CD4-positive, alpha-beta T cell treated with Interleukin-15 for 1 hour (primary cell): ENCODE measurements at regions not wholly inside any gene's neighbourhood (a gene's known extent, or its start where the extent isn't known, plus 50 kb on each side); places are given as distances from the start of the nearest gene placed in this dataset.

Experiments
- DNase-seq: peaks from one replicate; pipeline ENCODE4 v3.0.0-alpha.2; 2020

DNA sequence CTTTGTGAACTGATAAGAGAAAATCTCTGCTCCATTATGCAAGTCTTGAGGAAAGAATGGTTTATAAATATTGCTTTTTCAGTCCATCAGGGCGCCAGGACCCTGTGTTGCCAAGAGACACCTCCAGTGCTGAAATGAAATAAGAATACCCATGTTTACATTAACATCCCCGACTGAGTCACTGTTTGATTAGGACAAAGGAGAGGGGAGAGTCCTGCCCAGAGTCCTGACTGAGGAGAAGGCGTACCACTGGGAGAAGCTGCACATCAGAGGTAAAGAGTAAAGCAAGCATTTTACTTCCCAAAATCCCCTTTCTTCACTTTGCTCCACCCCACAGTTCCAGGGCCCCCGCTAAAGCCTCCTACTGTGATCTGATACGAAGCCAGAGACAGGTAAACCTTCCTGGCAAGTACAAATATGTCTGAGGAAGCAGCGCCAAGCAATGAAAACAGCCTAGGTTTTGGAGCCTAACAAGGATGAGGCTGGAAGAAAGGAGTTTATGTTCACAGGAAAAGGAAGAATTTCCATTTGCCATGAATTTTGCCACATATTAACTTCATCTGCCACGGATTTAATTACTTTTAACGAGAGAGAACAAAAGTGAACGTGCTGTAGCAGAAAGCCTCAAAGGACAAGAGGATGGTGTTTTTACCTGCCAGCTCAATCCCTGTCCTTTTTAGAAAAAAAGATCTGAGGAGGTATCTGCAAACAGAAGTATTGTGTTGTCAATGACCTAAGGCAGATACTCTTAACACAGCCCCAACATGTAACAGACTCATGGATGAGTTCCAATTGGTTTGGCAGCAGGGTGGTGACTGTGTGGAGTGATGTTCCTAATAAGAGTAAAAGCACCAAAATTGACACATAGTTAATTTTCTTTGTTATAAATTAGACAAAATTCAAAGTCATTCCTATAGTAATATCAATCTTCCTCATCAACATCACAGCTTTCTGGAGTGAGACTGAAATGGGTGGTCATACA lies 209.4 kb upstream of the TLE4 start:
- no peak for DNase-seq

DNA sequence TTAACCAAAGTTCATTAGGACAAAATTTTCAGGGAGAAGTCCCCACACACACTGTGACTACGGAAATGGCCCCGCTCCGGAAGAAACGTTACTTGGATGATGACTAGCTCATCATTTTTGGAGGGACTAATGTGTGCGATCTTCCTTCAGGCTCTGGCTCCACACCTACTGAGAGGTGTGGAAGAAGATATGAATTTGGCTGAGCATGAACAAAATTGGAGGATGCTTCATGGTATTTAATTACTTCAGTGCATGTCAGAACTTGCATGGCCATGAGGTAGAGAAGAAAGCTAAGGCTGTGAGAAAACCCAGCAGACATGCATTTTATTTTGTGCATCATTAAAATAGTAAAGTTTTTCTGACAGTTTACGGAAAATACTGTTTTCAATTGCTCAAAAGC lies 202.1 kb upstream of the TLE4 start:
- DNase-seq, result no peak

DNA sequence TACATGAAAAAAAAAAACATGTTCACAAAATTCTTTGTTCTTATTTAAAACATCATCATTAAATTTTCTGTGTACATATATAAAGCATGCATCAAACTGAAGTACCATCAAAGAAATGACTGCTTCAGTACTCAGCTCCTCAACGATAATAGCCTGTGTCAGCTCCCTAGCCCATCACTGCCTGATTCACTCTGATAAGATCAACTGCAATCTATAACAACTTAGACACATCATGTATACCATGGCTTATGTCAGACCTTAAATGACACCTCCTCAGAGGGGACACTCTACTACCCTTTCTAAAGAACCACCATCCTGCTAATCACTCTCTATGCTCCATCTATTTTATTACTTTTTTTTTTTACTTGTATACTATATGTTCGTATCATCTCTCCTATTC lies 200.5 kb upstream of the TLE4 start:
- no peak for DNase-seq

DNA sequence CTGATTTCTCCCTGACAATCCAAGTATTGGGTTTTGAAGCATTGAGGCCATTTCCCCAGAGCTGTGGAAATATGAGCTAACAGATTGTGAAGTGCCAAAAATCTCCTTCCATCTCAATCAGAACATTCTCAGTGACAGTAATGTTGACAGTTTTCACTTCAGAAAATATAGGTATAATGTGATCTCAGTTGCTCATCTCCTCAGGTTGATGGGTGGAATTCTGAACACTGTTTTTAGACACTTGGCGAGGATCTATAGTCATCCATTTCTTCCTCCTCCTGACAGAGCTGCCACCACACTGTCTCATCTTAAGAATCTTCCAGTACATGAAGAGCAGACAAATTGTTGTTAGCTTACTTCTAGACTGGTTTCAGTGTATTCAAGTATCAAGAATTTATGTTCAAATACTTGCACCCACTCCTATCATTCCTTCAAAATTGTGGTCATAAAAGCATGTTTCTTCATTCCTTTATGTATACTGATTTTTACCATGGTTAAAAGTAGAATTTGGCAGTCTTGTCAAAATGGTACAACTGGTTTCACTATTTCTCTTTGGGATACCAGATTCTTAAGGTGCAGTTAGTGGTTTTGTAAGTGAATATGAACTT lies 199.7 kb upstream of the TLE4 start:
- DNase-seq, result no peak

- no peak for DNase-seq
Measured at GRCh38 chr9:79377339-79377855, 194.4 kb upstream of the TLE4 start.

DNA sequence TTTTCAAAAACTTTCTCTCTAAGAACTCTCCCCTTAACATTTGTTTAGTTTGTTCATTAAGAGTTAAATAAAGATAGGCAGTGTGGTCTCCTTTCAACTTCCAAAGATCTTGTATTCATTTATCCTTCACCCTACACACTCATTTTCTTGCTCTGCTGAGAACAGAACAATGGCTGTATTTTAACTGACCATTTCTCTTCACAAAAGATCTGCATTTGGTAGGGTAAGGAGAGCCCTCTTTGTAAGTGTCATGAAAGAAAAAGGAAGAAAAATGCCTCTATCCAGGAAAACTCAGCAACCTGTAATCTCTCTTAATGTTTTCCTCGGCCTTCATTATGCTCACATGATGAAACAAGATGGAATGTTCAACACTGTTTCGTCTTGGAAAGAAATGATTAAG lies 193.7 kb upstream of the TLE4 start:
- no peak for DNase-seq

GRCh38 chr9:79382044-79382443 lies 189.7 kb upstream of the TLE4 start:
- no peak for DNase-seq

- no peak for DNase-seq
Measured at GRCh38 chr9:79382458-79382857, 189.3 kb upstream of the TLE4 start.

- no peak for DNase-seq
Measured at GRCh38 chr9:79383096-79383495, 188.7 kb upstream of the TLE4 start.

DNA sequence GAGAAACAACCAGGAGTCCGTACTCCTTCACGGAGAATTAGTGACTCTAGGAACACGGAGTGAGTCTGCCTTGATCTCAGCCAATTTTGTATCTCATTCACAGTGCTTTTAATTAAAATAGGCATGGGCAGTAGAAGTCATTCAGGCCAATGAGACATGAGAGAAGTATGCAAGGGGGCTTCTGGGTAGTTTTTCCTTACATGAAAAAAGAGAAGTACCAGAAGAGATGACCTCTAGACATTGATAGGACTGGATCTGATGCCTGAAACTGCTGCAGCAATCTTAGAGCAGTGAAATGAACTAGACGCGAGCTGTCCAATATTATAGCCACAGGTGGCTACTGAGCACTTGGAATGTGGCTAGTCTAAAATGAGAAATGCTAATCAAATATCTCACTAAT lies 187.7 kb upstream of the TLE4 start:
- no peak for DNase-seq

- no peak for DNase-seq
Measured at GRCh38 chr9:79384501-79384900, 187.3 kb upstream of the TLE4 start.

- no peak for DNase-seq
Measured at GRCh38 chr9:79387101-79387835, 184.5 kb upstream of the TLE4 start.

GRCh38 chr9:79390077-79390698 lies 181.6 kb upstream of the TLE4 start:
- no peak for DNase-seq

GRCh38 chr9:79390781-79391770 lies 180.7 kb upstream of the TLE4 start:
- DNase-seq, result no peak

DNA sequence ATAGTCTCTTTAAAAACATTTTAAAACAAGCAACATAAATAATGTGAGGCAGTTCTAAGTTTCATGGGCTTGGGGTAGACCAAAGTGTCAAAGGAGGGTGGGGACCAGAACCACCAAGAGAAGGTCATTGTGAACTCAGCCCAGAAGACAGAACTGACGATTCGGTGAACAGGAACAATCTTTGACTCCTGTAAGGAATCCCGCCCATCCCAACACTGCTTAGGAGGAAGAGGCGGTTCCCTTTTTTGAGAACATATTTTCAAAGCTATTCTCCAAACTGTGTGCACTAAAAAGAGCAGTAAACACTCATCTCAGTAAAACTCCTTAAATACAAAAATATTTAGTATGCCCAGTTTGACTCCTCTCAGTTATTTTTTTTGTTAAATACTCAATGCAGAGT lies 176.5 kb upstream of the TLE4 start:
- DNase-seq, result no peak

- DNase-seq, result no peak
Measured at GRCh38 chr9:79395755-79396154, 176.0 kb upstream of the TLE4 start.

DNA sequence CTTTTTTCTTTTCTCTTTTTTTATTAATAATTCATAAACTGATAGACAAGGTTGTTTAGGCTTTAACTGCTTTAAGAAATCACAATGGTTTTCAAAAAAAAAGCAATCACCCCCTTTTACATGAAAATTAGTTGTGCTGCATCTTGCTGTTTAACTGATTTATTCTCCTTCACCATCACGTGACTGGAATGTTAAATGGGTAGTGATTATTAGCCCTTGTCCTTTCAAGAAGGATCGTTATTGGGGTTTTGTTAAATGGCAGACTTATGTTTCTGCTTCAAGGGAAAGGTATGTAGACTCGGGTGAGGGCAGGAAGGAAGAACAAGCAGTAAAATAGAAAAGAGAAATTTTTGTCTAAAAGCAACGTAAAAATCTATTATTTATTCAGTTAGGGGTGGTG lies 175.6 kb upstream of the TLE4 start:
- DNase-seq, result no peak

- no peak for DNase-seq
Measured at GRCh38 chr9:79403495-79403894, 168.3 kb upstream of the TLE4 start.

DNA sequence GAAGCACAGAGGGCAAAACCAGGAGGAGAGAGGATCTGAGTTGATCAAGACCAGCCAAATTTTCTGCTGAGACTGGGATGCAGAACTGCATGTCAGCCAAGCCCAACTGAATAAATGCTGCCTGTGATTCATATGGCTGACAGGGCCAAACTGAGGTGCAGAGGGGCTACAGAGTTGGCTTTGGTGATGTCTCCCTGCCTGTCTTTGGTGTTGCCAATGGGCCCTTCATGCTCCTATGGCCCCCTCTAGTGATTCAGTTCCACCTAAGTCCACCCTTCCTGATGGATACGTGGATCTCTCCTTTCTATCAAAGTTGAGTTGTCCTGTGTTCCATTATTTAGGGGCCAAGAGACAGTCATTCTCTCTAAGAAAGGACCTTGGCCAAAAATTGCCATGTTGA lies 163.6 kb upstream of the TLE4 start:
- no peak for DNase-seq

DNA sequence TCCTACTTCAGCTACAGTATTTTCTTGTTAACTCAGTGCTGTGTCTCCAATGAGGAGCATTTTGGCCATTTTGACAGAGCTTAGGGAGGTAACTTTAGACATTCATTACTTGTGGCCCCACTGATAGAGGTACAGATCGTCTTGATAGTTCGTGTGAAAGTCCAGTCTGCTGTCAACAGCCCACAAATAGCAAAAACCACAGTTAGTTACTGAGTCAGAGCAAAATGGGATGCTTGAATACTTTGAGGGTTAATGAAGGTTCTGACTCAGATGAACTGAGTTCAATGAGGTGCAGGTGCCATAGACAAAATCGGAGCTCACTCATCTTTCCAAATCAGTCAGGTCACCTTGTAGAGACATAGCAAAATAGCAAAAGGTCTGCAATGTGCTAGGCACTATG lies 163.1 kb upstream of the TLE4 start:
- DNase-seq, result no peak

DNA sequence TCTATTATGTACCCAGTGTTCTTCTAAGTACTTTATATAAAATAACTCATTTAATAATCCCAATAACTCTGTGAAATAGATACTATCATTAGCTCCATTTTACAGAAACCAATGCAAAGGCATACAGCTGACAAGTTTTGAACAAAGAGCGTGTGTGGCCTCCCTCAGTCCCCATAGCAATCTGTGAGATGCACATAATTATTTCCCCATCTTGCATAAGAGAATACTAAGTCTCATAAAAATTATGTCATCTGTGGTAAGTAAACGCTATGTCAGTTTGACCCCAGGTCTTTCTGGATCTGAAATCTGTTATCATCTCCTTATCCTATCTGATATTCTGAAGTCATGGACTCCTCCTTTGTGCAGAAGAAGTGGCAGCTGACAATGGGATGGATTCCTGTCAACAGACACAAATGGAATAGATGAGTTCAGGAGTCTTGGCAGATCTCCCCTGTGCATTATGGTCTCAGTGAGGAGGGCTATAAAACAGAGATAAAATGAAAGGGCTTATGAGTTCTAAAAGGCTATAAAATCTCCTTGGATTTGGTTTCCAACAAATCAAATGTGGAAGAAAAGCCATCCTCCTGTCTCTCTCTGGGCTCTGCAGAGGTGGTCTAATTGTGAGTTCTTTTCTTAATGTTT lies 162.5 kb upstream of the TLE4 start:
- no peak for DNase-seq
